Mesendoderm (in vitro differentiated cells): ENCODE measurements at regions not wholly inside any gene's neighbourhood (a gene's known extent, or its start where the extent isn't known, plus 50 kb on each side); places are given as distances from the start of the nearest gene placed in this dataset.

ENCODE experiments used
- DNase-seq: peaks from one replicate; pipeline ENCODE4 v3.0.0; 2013
- H2AK5ac ChIP-seq: 2 replicates; pipeline ENCODE4 v1.6.1; 2013; ENCODE audit warnings: low read length, inconsistent platforms
- H2BK120ac ChIP-seq: 2 replicates; pipeline ENCODE4 v1.6.1; 2013; ENCODE audit warnings: low read depth, mild to moderate bottlenecking, low read length, moderate library complexity, mixed read lengths
- H2BK15ac ChIP-seq: replicated peaks from 2 replicates; pipeline ENCODE4 v1.6.1; 2013; ENCODE audit warnings: low read depth, mild to moderate bottlenecking, moderate library complexity
- H2BK5ac ChIP-seq: 2 replicates; pipeline ENCODE4 v1.6.1; 2013; ENCODE audit warnings: low read length, inconsistent platforms
- H3K18ac ChIP-seq: 2 replicates; pipeline ENCODE4 v1.6.1; 2013; ENCODE audit warnings: mild to moderate bottlenecking, low read length, mixed read lengths
- H3K23ac ChIP-seq: one replicate; pipeline ENCODE4 v1.6.1; 2013; ENCODE audit warnings: low read length
- H3K27ac ChIP-seq: 2 replicates; pipeline ENCODE4 v1.5.1; 2013; ENCODE audit warnings: low read depth, mild to moderate bottlenecking, inconsistent platforms, low read length, moderate library complexity
- H3K27me3 ChIP-seq: 2 replicates; pipeline ENCODE4 v1.6.1; 2013; ENCODE audit warnings: low read length, control low read depth, mild to moderate bottlenecking, inconsistent platforms; ENCODE audit not compliant: insufficient read depth, poor library complexity
- H3K36me3 ChIP-seq: 2 replicates; pipeline ENCODE4 v1.6.1; 2013; ENCODE audit warnings: low read length, inconsistent platforms; ENCODE audit not compliant: control insufficient read depth, insufficient read depth
- H3K4ac ChIP-seq: one replicate; pipeline ENCODE4 v1.6.1; 2013; ENCODE audit warnings: low read depth, mild to moderate bottlenecking, low read length, moderate library complexity
- H3K4me1 ChIP-seq: 2 replicates; pipeline ENCODE4 v1.6.1; 2013; ENCODE audit warnings: low read depth, low read length, inconsistent platforms; ENCODE audit not compliant: control insufficient read depth
- H3K4me2 ChIP-seq: 2 replicates; pipeline ENCODE4 v1.6.1; 2013; ENCODE audit warnings: low read length
- H3K4me3 ChIP-seq: 2 replicates; pipeline ENCODE4 v1.5.1; 2013; ENCODE audit warnings: mild to moderate bottlenecking, low read length
- H3K56ac ChIP-seq: one replicate; pipeline ENCODE4 v1.6.1; 2013; ENCODE audit warnings: low read length
- H3K79me1 ChIP-seq: 2 replicates; pipeline ENCODE4 v1.6.1; 2013; ENCODE audit warnings: low read length, inconsistent platforms
- H3K79me2 ChIP-seq: 2 replicates; pipeline ENCODE4 v1.6.1; 2013; ENCODE audit warnings: mild to moderate bottlenecking, low read length; ENCODE audit not compliant: control insufficient read depth, insufficient read depth
- H3K9ac ChIP-seq: 2 replicates; pipeline ENCODE4 v1.6.1; 2013; ENCODE audit warnings: low read length, inconsistent platforms
- H4K5ac ChIP-seq: one replicate; pipeline ENCODE4 v1.6.1; 2013; ENCODE audit warnings: low read length
- H4K8ac ChIP-seq: one replicate; pipeline ENCODE4 v1.6.1; 2013; ENCODE audit warnings: low read depth, mild to moderate bottlenecking, control low read depth, low read length, moderate library complexity
- WGBS: extraction: QIAGEN DNeasy Blood & Tissue Kit; methylation state at CpG from one replicate; pipeline ENCODE4 v1.1.7; 2013; ENCODE audit warnings: low lambda C conversion rate, missing lambda C conversion rate; ENCODE audit not compliant: insufficient coverage; ENCODE audit errors: extremely low coverage; 5-methylcytosine and 5-hydroxymethylcytosine counted together

- Histone ChIP-seq H3K27ac (no peak overlapping the region), H4K5ac (no peak overlapping the region), H3K27me3 (no peaks in the 10 kb centered on the region), H2AK5ac (no peak overlapping the region), H3K79me1 (no peaks in the 10 kb centered on the region), H4K8ac (no peak overlapping the region), H3K4me3 (no peak overlapping the region), H3K4ac (no peak overlapping the region), H3K4me1 (no peaks in the 10 kb centered on the region), H3K23ac (no peak overlapping the region), H3K79me2 (no peaks in the 10 kb centered on the region), H3K56ac (no peak overlapping the region), H3K36me3 (no peaks in the 10 kb centered on the region), H2BK15ac (no peak overlapping the region), H2BK5ac (no peak overlapping the region), H3K18ac (no peak overlapping the region), H2BK120ac (no peak overlapping the region), H3K4me2 (no peak overlapping the region), H3K9ac (no peak overlapping the region)
- WGBS, result no CpG with 5 or more reads among the region's 30 CpGs
- no peak for DNase-seq
These were observed 234.9 kb downstream of the ERMARD start for GRCh38 chr6:169986171-169986847.

DNA sequence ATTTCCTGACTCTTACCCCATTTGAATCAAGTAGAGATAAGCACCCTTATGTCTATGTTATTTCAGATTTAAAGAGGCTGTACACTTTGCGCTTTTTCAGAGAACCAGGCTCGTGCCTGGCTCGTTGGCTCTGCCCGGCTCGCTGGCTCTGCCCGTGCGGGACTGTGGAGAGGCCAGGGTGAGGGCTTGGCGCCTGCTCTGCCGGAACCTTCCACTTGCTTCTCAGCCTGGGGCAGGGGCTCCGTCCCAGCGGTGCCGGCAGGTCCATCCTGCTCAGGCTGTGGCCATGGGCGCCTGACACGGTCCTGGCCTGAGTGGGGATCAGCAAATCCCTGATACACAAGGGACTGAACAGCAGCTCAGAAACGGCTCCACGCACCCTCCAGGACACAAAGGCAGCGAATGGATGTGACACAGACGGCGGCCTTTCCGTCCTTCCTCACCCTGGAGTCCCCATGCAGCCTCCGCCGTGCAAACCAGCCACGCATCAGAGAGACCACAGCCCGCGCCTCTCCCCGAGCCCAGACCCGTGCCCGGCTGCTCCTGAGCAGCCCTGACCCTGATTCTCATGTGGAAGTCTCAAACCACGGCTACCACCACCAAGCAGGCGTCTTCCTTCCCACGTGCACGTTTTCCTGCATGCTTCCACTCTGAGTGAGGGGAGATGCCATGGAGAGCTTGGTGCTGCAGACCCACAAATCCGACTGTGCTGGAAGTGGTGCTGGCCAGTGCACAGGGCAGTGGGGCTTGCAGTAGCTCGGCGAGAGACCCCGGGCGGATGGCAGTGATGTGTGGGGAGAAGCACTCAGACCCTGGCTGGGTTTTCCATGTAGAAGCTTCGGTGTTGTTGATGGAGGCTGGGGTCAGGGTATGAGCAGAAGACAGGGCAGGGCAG lies 233.9 kb downstream of the ERMARD start:
- Histone ChIP-seq H3K27me3 (no peaks in the 10 kb centered on the region), H3K18ac (no peak overlapping the region), H3K4me2 (no peak overlapping the region), H3K56ac (no peak overlapping the region), H3K23ac (no peak overlapping the region), H3K4ac (no peak overlapping the region), H4K8ac (no peak overlapping the region), H4K5ac (no peak overlapping the region), H2AK5ac (no peak overlapping the region), H3K36me3 (no peaks in the 10 kb centered on the region), H3K9ac (no peak overlapping the region), H3K27ac (no peak overlapping the region), H2BK15ac (no peak overlapping the region), H3K79me1 (no peaks in the 10 kb centered on the region), H3K4me3 (no peak overlapping the region), H3K4me1 (no peaks in the 10 kb centered on the region), H3K79me2 (no peaks in the 10 kb centered on the region), H2BK5ac (no peak overlapping the region), H2BK120ac (no peak overlapping the region)
- DNase-seq, result no peak
- WGBS, result no CpG with 5 or more reads among the region's 38 CpGs

DNA sequence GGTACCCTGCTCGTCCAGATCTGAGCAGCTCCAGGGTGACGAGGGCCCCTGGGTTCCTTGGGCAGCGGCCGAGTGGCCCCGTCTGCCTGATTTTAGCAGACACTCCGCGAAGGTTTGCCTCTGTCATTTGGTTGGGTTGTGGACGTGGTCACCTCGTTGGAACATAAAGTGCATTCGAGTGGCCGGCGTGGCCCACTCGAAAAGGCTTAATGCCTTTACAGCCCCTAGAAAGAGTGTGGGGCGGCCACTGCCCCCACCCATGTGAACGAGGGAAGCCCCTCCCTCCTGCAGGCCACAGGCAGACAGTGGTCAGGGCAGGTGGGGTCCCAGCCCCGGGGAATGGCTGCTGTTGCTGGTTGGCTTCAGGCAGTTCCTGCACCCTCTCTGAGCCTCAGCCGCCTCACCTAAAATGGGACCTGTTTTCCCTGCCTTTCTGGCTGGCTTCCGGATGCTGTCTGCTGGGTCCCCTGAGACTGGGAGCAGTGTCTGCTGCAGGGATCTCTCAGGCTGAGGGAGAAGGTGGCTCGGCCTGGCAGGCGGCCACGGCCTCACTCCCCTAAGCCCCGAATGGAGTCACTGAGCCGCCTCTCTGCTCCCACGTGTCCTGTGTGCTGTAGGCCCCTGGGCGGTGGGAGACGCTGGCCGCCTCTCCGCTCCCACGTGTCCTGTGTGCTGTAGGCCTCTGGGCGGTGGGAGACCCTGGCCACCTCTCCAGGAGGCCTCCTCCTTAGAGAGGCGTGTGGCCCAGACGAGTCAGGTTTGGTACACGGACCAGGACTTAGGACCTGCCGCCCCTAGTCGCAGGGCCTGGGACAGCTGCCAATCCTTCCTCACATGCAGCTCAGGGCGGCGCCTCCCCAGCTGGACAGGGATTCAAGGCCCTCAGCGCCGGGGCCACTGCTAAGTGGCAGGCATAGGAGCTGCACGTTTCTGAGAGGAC lies 233.0 kb downstream of the ERMARD start:
- no peak overlapping the region for H2BK5ac ChIP-seq
- WGBS, result no CpG with 5 or more reads among the region's 40 CpGs

GRCh38 chr6:169983651-169984050 lies 232.2 kb downstream of the ERMARD start:
- no peak overlapping the region for H4K5ac ChIP-seq
- no CpG with 5 or more reads among the region's 10 CpGs for WGBS

More for the DNA sequence above, 233.0 kb downstream of the ERMARD start:
- no peak overlapping the region for H3K4me3 ChIP-seq
- no peaks in the 10 kb centered on the region for H3K36me3 ChIP-seq
- no peak overlapping the region for H2AK5ac ChIP-seq
- H3K56ac ChIP-seq, result no peak overlapping the region
- no peaks in the 10 kb centered on the region for H3K79me1 ChIP-seq
- no peak for DNase-seq
- no peak overlapping the region for H3K4me2 ChIP-seq
- H4K8ac ChIP-seq, result no peak overlapping the region
- no peak overlapping the region for H2BK15ac ChIP-seq
- no peak overlapping the region for H2BK120ac ChIP-seq
- H3K27ac ChIP-seq, result no peak overlapping the region
- no peaks in the 10 kb centered on the region for H3K4me1 ChIP-seq
- H3K79me2 ChIP-seq, result no peaks in the 10 kb centered on the region
- H3K18ac ChIP-seq, result no peak overlapping the region
- no peak overlapping the region for H3K9ac ChIP-seq
- H4K5ac ChIP-seq, result no peak overlapping the region
- H3K4ac ChIP-seq, result no peak overlapping the region
- H3K23ac ChIP-seq, result no peak overlapping the region
- H3K27me3 ChIP-seq, result no peaks in the 10 kb centered on the region

GRCh38 chr6:169982461-169983386 lies 231.3 kb downstream of the ERMARD start:
- H3K27ac ChIP-seq, result no peak overlapping the region
- H3K56ac ChIP-seq, result no peak overlapping the region
- WGBS, result no CpG with 5 or more reads among the region's 31 CpGs
- no peaks in the 10 kb centered on the region for H3K79me2 ChIP-seq
- no peak overlapping the region for H4K5ac ChIP-seq
- no peak overlapping the region for H2AK5ac ChIP-seq
- no peak overlapping the region for H3K4me2 ChIP-seq
- no peak for DNase-seq
- no peak overlapping the region for H2BK120ac ChIP-seq
- no peaks in the 10 kb centered on the region for H3K36me3 ChIP-seq
- no peaks in the 10 kb centered on the region for H3K27me3 ChIP-seq
- H3K23ac ChIP-seq, result no peak overlapping the region
- H3K18ac ChIP-seq, result no peak overlapping the region
- H3K9ac ChIP-seq, result no peak overlapping the region
- no peak overlapping the region for H2BK15ac ChIP-seq
- no peaks in the 10 kb centered on the region for H3K4me1 ChIP-seq
- H4K8ac ChIP-seq, result no peak overlapping the region
- H3K79me1 ChIP-seq, result no peaks in the 10 kb centered on the region
- no peak overlapping the region for H3K4ac ChIP-seq
- H2BK5ac ChIP-seq, result no peak overlapping the region
- H3K4me3 ChIP-seq, result no peak overlapping the region

More at GRCh38 chr6:169983651-169984050, 232.2 kb downstream of the ERMARD start:
- Histone ChIP-seq H3K27me3 (no peaks in the 10 kb centered on the region), H4K8ac (no peak overlapping the region), H3K36me3 (no peaks in the 10 kb centered on the region), H3K4me3 (no peak overlapping the region), H2BK15ac (no peak overlapping the region), H3K79me1 (no peaks in the 10 kb centered on the region), H3K23ac (no peak overlapping the region), H3K4me2 (no peak overlapping the region), H3K79me2 (no peaks in the 10 kb centered on the region), H2AK5ac (no peak overlapping the region), H3K4me1 (no peaks in the 10 kb centered on the region), H3K18ac (no peak overlapping the region), H2BK5ac (no peak overlapping the region), H3K9ac (no peak overlapping the region), H2BK120ac (no peak overlapping the region), H3K4ac (no peak overlapping the region), H3K27ac (no peak overlapping the region), H3K56ac (no peak overlapping the region)
- DNase-seq, result no peak
